Spleen (tissue), 11 donors: ENCODE measurements at regions not wholly inside any gene's neighbourhood (a gene's known extent, or its start where the extent isn't known, plus 50 kb on each side); places are given as distances from the start of the nearest gene placed in this dataset.

Experiments
- DNase-seq: peaks from one replicate; pipeline ENCODE4 v3.0.0-alpha.2; 2020
- H3K27ac ChIP-seq, 8 donors: fragments of 200-600 bp; sonication (generic) in 7 of 8; 1 replicate in 4 of 8; 2 replicates in 4 of 8; pipeline versions ENCODE4 v1.5.0 to v1.8.0; 2016 to 2021; ENCODE audit warnings: inconsistent platforms in 4 of 8, mild to moderate bottlenecking in 4 of 8, moderate library complexity in 1 of 8
- H3K27me3 ChIP-seq, 7 donors: fragments of 200-600 bp; sonication (generic) in 6 of 7; replicated peaks in 1 of 7; 1 replicate in 4 of 7; 2 replicates in 3 of 7; pipeline versions ENCODE4 v1.5.0 to v1.8.0; 2016 to 2021; ENCODE audit warnings: inconsistent platforms in 3 of 7, mild to moderate bottlenecking in 1 of 7
- H3K36me3 ChIP-seq, 6 donors: fragments of 200-600 bp; sonication (generic) in 5 of 6; 1 replicate in 4 of 6; 2 replicates in 2 of 6; pipeline versions ENCODE4 v1.5.0 to v1.8.0; 2016 to 2021; ENCODE audit warnings: inconsistent platforms in 2 of 6
- H3K4me1 ChIP-seq, 6 donors: fragments of 200-600 bp; sonication (generic) in 5 of 6; 1 replicate in 3 of 6; 2 replicates in 3 of 6; pipeline versions ENCODE4 v1.5.0 to v1.8.0; 2016 to 2021; ENCODE audit warnings: inconsistent platforms in 3 of 6
- H3K4me3 ChIP-seq, 8 donors: fragments of 200-600 bp; sonication (generic) in 7 of 8; 1 replicate in 4 of 8; 2 replicates in 4 of 8; pipeline versions ENCODE4 v1.5.0 to v1.8.0; 2016 to 2021; ENCODE audit warnings: inconsistent platforms in 4 of 8, mild to moderate bottlenecking in 4 of 8, moderate library complexity in 2 of 8
- H3K9me3 ChIP-seq, 8 donors: fragments of 200-600 bp; sonication (generic) in 7 of 8; 1 replicate in 4 of 8; 2 replicates in 4 of 8; pipeline versions ENCODE4 v1.5.0 to v1.8.0; 2016 to 2021; ENCODE audit warnings: inconsistent platforms in 4 of 8
- POLR2A ChIP-seq, 3 donors: fragments of 450-650 bp; IDR thresholded peaks; one replicate each; pipeline ENCODE4 v1.5.1; 2017; ENCODE audit warnings: antibody characterized with exemption in 3 of 3, mild to moderate bottlenecking in 1 of 3
- POLR2AphosphoS5 ChIP-seq, 3 donors: sonication (generic); formaldehyde crosslinking; IDR thresholded peaks; one replicate each; pipeline ENCODE4 v1.5.1; 2017; ENCODE audit warnings: antibody characterized with exemption in 3 of 3
- WGBS, 5 donors: extraction: QIAGEN DNeasy Blood & Tissue Kit in 3 of 5; methylation state at CpG; one replicate each; pipeline versions ENCODE4 v1.1.5 to v1.1.7; 2013 to 2018; 5-methylcytosine and 5-hydroxymethylcytosine counted together
- intact Hi-C: fragments of 100-400 bp; cut with DNase I; formaldehyde crosslinking; loops from one replicate; pipeline ENCODE4 v1.15.0; 2023; ENCODE audit warnings: low total_unique reads
- TF ChIP-seq, protein P1 (sequence below), 11 experiments: fragments of 200-600 bp in 7 of 11; fragments of 450-650 bp in 4 of 11; sonication (generic) in 4 of 11; IDR thresholded peaks in 8 of 11; conservative IDR thresholded peaks in 3 of 11; 1 replicate in 7 of 11; 2 replicates in 4 of 11; pipeline versions ENCODE4 v1.4.0 to v1.8.0; 2016 to 2021; ENCODE audit warnings: antibody characterized with exemption in 11 of 11, inconsistent platforms in 4 of 11, mild to moderate bottlenecking in 1 of 11
- donor health status: healthy with polysubstance abuse.
- donor health status: DM: no; HTN: no; CAD: no; lungs with moderate emphysema.
- donor health status: DM: no; HTN: no; CAD: no.
- donor health status: Bipolar disorder and iron deficiency.
- donor health status: healthy.
- donor health status: DM: no; HTN: no; CAD: no.
- donor health status: DM: yes; HTN: yes; CAD: no.

DNA sequence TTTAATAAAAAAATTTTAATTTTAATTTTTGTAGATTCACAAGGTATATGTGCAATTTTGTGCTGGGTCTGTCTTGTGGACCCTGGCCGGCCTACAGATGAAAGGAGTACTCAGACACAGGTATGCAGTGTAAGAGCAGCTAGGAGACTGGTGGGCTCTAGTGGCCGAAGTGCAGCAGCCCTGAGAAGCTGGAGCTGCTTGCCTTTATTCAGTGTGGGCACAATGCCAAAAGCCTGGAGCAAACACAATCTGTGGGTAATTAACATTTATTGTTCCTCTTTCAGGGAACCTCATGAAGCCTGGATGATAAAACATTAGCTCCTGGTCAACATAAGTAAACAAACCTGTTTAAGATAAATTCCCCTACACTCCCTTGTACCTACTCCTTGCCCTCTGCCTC is 135.7 kb upstream of the SEL1L start:
- Histone ChIP-seq H3K9me3 (peaks cover 0 to 20% (median 5%) of the 10 kb centered on the region in 8 donors), H3K27ac (no peak overlapping the region), H3K27me3 (peaks cover 0 to 5% (median 0%) of the 10 kb centered on the region in 7 donors), H3K4me3 (no peak overlapping the region), H3K36me3 (no peaks in the 10 kb centered on the region), H3K4me1 (no peaks in the 10 kb centered on the region)
- TF ChIP-seq, protein P1, sequence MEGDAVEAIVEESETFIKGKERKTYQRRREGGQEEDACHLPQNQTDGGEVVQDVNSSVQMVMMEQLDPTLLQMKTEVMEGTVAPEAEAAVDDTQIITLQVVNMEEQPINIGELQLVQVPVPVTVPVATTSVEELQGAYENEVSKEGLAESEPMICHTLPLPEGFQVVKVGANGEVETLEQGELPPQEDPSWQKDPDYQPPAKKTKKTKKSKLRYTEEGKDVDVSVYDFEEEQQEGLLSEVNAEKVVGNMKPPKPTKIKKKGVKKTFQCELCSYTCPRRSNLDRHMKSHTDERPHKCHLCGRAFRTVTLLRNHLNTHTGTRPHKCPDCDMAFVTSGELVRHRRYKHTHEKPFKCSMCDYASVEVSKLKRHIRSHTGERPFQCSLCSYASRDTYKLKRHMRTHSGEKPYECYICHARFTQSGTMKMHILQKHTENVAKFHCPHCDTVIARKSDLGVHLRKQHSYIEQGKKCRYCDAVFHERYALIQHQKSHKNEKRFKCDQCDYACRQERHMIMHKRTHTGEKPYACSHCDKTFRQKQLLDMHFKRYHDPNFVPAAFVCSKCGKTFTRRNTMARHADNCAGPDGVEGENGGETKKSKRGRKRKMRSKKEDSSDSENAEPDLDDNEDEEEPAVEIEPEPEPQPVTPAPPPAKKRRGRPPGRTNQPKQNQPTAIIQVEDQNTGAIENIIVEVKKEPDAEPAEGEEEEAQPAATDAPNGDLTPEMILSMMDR (IDR thresholded peaks at IDR 0.05 in 8 of 11, conservative IDR thresholded peaks at IDR 0.05 in 3 of 11) = no peak
- intact Hi-C loops = no loop called here
- WGBS, 5 donors = 66 to 98% (median 94%) methylated on average over 2 of the region's 2 CpGs
- DNase-seq = no peak

DNA sequence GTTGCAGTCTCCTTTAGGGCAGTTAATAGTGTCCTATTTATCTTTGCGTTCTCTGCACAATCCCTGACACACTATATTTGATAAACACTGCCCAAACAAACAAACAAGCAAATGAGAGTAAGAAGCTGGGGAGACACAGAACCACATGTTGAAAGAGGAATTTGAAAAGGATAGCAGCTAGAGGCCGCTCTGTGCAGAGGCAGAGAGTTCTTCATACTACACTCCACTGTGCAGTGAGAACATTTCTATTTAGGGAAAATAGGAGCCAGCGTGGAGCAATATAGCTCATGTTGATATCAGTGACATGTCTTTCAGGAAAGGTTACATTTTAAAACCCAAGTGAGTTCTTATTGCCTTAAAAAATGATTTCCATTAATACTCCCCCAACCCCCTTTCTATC is 140.3 kb upstream of the SEL1L start:
- intact Hi-C loops = no loop called here
- 71 to 77% (median 75%) methylated on average over 3 of the region's 3 CpGs for WGBS, 5 donors
- H3K27ac ChIP-seq = no peak overlapping the region

DNA sequence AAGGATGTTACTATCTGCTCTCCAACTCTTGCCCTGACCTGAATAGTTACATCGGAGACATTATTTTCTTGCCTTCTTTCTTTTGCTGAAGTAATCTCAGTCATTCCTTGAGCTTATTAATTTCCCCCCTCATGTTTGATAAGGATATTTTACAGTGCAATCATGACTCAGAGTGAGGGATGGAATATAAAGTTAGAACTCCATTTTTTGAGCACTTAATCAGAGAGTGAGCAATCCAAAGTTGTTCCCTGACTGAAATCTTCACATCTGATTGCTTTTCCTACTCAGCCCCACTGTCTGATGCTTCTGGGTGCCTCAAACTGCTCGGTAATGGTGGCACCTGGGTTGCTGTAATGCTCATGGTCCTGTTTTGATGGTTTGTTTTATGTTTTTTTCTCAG is 142.7 kb upstream of the SEL1L start:
- Histone ChIP-seq H3K27me3 (peaks cover 0 to 5% (median 0%) of the 10 kb centered on the region in 7 donors), H3K4me1 (peaks cover 0 to 7% (median 0%) of the 10 kb centered on the region in 6 donors), H3K27ac (no peak overlapping the region), H3K4me3 (no peak overlapping the region), H3K36me3 (no peaks in the 10 kb centered on the region), H3K9me3 (peaks cover 0 to 14% (median 0%) of the 10 kb centered on the region in 8 donors)
- WGBS, 5 donors = 76 to 83% (median 78%) methylated on average over 2 of the region's 2 CpGs
- intact Hi-C loops = no loop called here
- no peak for TF ChIP-seq POLR2A (IDR thresholded peaks at IDR 0.05)
- TF ChIP-seq POLR2AphosphoS5 (IDR thresholded peaks at IDR 0.05) = no peak
- TF ChIP-seq, protein P1 (IDR thresholded peaks at IDR 0.05 in 8 of 11, conservative IDR thresholded peaks at IDR 0.05 in 3 of 11) = no peak
- no peak for DNase-seq

More for the DNA sequence above, 140.3 kb upstream of the SEL1L start:
- no peak for DNase-seq
- no peak overlapping the region for H3K4me3 ChIP-seq
- peaks cover 0 to 5% (median 0%) of the 10 kb centered on the region in 7 donors for H3K27me3 ChIP-seq
- peaks cover 0 to 14% (median 0%) of the 10 kb centered on the region in 8 donors for H3K9me3 ChIP-seq
- TF ChIP-seq POLR2AphosphoS5 (IDR thresholded peaks at IDR 0.05) (no peak), POLR2A (IDR thresholded peaks at IDR 0.05) (no peak)
- TF ChIP-seq, protein P1 (IDR thresholded peaks at IDR 0.05 in 8 of 11, conservative IDR thresholded peaks at IDR 0.05 in 3 of 11) = no peak
- H3K4me1 ChIP-seq = peaks cover 0 to 7% (median 0%) of the 10 kb centered on the region in 6 donors
- no peaks in the 10 kb centered on the region for H3K36me3 ChIP-seq

DNA sequence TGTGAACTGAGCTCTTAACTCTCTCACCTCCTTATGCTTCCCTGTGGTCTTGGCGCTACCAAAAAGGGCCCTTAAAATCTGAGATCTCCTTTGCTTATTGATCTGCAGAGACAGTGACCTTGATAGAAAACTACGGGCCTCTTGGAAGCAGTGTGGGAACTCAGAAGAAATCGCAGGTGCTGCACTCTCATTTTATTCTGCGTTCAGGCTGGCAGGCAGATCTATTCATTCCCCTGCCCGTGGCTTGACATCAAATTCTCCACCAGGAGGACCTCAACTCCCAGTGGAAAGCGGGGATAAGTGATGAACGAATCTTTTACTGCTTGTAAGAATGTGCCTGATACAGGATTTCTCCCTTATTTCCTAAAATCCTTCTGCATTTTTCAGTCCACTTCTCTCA is 143.2 kb upstream of the SEL1L start:
- WGBS, 5 donors = 79 to 84% (median 82%) methylated on average over 7 of the region's 7 CpGs
- Histone ChIP-seq H3K36me3 (no peaks in the 10 kb centered on the region), H3K4me3 (no peak overlapping the region), H3K4me1 (peaks cover 0 to 7% (median 0%) of the 10 kb centered on the region in 6 donors), H3K27ac (no peak overlapping the region), H3K27me3 (peaks cover 0 to 3% (median 0%) of the 10 kb centered on the region in 7 donors), H3K9me3 (peaks cover 0 to 14% (median 0%) of the 10 kb centered on the region in 8 donors)
- intact Hi-C loops = no loop called here
- DNase-seq = no peak
- no peak for TF ChIP-seq POLR2A (IDR thresholded peaks at IDR 0.05)
- TF ChIP-seq, protein P1 (IDR thresholded peaks at IDR 0.05 in 8 of 11, conservative IDR thresholded peaks at IDR 0.05 in 3 of 11) = no peak
- TF ChIP-seq POLR2AphosphoS5 (IDR thresholded peaks at IDR 0.05) = no peak
